HCT116 (cell line): ENCODE measurements at regions not wholly inside any gene's neighbourhood (a gene's known extent, or its start where the extent isn't known, plus 50 kb on each side); places are given as distances from the start of the nearest gene placed in this dataset.

Experiments used
- ATAC-seq: fragments of 200-7000 bp; cut with Tn5 transposase; 2 replicates; pipeline ENCODE4 v1.9.1; 2020; ENCODE audit warnings: mild to moderate bottlenecking, moderate library complexity
- BruUV-seq: library from RNA; stranded (reverse); fragments of 400-500 nt; replicated peaks from 2 replicates; lab custom pipeline; 2021; lab: Mats Ljungman, UMichigan
- CTCF ChIA-PET: fragments of 300-600 bp; sonication (Branson Sonifier 250); formaldehyde crosslinking; loops from one replicate; lab custom pipeline; 2021; ENCODE audit warnings: antibody characterized with exemption; lab: Charles Lee
- POLR2A ChIA-PET: fragments of 300-600, 350-600 bp; sonication (Branson Sonifier 250); formaldehyde crosslinking; loops from one replicate; lab custom pipeline; 2021; ENCODE audit warnings: antibody characterized with exemption; lab: Charles Lee
- RAD21 ChIA-PET, 2 experiments: fragments of 300-600 bp; sonication (Branson Sonifier 250); formaldehyde crosslinking; loops; one replicate each; lab custom pipeline; 2023; ENCODE audit warnings: low total read pairs in 2 of 2; ENCODE audit not compliant: uncharacterized antibody in 2 of 2, unreplicated experiment in 2 of 2, low non-redundant PET in 1 of 2; lab: Charles Lee
- DNase-seq: peaks from one replicate; pipeline ENCODE4 v3.0.0-alpha.2; 2010; ENCODE audit warnings: low read depth, low spot score
- H2AFZ ChIP-seq: fragments of 200-600 bp; shearing (Covaris generic), sonication (generic); 2 replicates; pipeline ENCODE4 v1.6.1; 2017; ENCODE audit warnings: low read depth, mixed run types, mixed read lengths, antibody characterized with exemption, low read length; ENCODE audit not compliant: poor library complexity, severe bottlenecking
- H3K27ac ChIP-seq: 2 replicates; pipeline ENCODE4 v1.5.1; 2012; ENCODE audit warnings: low read depth, low read length
- H3K27me3 ChIP-seq: fragments of 200-600 bp; sonication (generic); 2 replicates; pipeline ENCODE4 v1.6.1; 2016; ENCODE audit warnings: mixed run types, low read length, mixed read lengths; ENCODE audit not compliant: insufficient read depth
- H3K36me3 ChIP-seq, 2 experiments: fragments of 200-500 bp in 1 of 2; fragments of 200-600 bp in 1 of 2; sonication (Bioruptor generic) in 1 of 2; sonication (generic) in 1 of 2; 2 replicates each; pipeline versions ENCODE4 v1.5.1 to v1.6.1; 2014 to 2016; ENCODE audit warnings: low read length in 2 of 2, inconsistent platforms in 1 of 2, mixed read lengths in 1 of 2, mixed run types in 1 of 2; ENCODE audit not compliant: insufficient read depth in 2 of 2, control insufficient read depth in 1 of 2
- H3K4me1 ChIP-seq, 2 experiments: fragments of 200-600 bp in 1 of 2; sonication (generic) in 1 of 2; 2 replicates each; pipeline versions ENCODE4 v1.5.1 to v1.6.1; 2012 to 2017; ENCODE audit warnings: low read length in 2 of 2, inconsistent platforms in 1 of 2, mild to moderate bottlenecking in 1 of 2, mixed read lengths in 1 of 2, mixed run types in 1 of 2, moderate library complexity in 1 of 2; ENCODE audit not compliant: insufficient read depth in 2 of 2, control insufficient read depth in 1 of 2
- H3K4me2 ChIP-seq: fragments of 200-600 bp; sonication (generic); 2 replicates; pipeline ENCODE4 v1.6.1; 2017; ENCODE audit warnings: mixed run types, low read length, mixed read lengths
- H3K4me3 ChIP-seq, 2 experiments: fragments of 200-600 bp in 1 of 2; sonication (generic) in 1 of 2; replicated peaks in 1 of 2; 2 replicates each; pipeline ENCODE4 v1.5.1; 2011 to 2016; ENCODE audit warnings: low read length in 2 of 2, control low read depth in 1 of 2, low read depth in 1 of 2, mild to moderate bottlenecking in 1 of 2, mixed read lengths in 1 of 2, mixed run types in 1 of 2
- H3K79me2 ChIP-seq: fragments of 200-600 bp; sonication (generic); 2 replicates; pipeline ENCODE4 v1.6.1; 2017; ENCODE audit warnings: mild to moderate bottlenecking, mixed run types, low read length, moderate library complexity, mixed read lengths; ENCODE audit not compliant: insufficient read depth
- H3K9ac ChIP-seq: fragments of 200-600 bp; sonication (generic); 2 replicates; pipeline ENCODE4 v1.6.1; 2016; ENCODE audit warnings: low read length, mixed read lengths
- H3K9me2 ChIP-seq: fragments of 200-600 bp; sonication (generic), shearing (Covaris generic); 2 replicates; pipeline ENCODE4 v1.6.1; 2017; ENCODE audit warnings: mixed run types, mild to moderate bottlenecking, moderate library complexity; ENCODE audit not compliant: insufficient read depth
- H3K9me3 ChIP-seq, 2 experiments: fragments of 200-500 bp in 1 of 2; fragments of 200-600 bp in 1 of 2; sonication (Bioruptor generic) in 1 of 2; sonication (generic) in 1 of 2; 2 replicates each; pipeline ENCODE4 v1.6.1; 2014 to 2017; ENCODE audit warnings: low read length in 2 of 2, mixed read lengths in 2 of 2, inconsistent platforms in 1 of 2, low read depth in 1 of 2, mild to moderate bottlenecking in 1 of 2, mixed run types in 1 of 2, moderate library complexity in 1 of 2; ENCODE audit not compliant: control insufficient read depth in 1 of 2, insufficient read depth in 1 of 2
- H4K20me1 ChIP-seq: fragments of 200-600 bp; sonication (generic), shearing (Covaris generic); 2 replicates; pipeline ENCODE4 v1.6.1; 2017; ENCODE audit warnings: mixed run types, mild to moderate bottlenecking, moderate library complexity; ENCODE audit not compliant: insufficient read depth
- CBX3 ChIP-seq: IDR thresholded peaks from 2 replicates; pipeline ENCODE4 v1.6.1; 2012; ENCODE audit warnings: low read depth
- CEBPB ChIP-seq: IDR thresholded peaks from 2 replicates; pipeline ENCODE4 v1.6.1; 2012; ENCODE audit warnings: low read depth
- ELF1 ChIP-seq: IDR thresholded peaks from 2 replicates; pipeline ENCODE4 v1.6.1; 2012; ENCODE audit warnings: low read depth, borderline replicate concordance
- EZH2 ChIP-seq: fragments of 200-600 bp; sonication (generic); IDR thresholded peaks from 2 replicates; pipeline ENCODE4 v1.6.1; 2017; ENCODE audit warnings: antibody characterized with exemption, mixed run types
- EZH2phosphoT487 ChIP-seq: fragments of 200-600 bp; IDR thresholded peaks from 2 replicates; pipeline ENCODE4 v1.6.1; 2018; ENCODE audit warnings: antibody characterized with exemption, borderline replicate concordance
- FOSL1 ChIP-seq: IDR thresholded peaks from 2 replicates; pipeline ENCODE4 v1.6.1; 2012; ENCODE audit warnings: low read depth
- JUND ChIP-seq: IDR thresholded peaks from 2 replicates; pipeline ENCODE4 v1.6.1; 2012
- POLR2A ChIP-seq: IDR thresholded peaks from 2 replicates; pipeline ENCODE4 v1.7.0; 2011; ENCODE audit warnings: borderline replicate concordance; ENCODE audit not compliant: insufficient read depth, insufficient read length; ENCODE audit errors: extremely low read depth
- POLR2AphosphoS5 ChIP-seq: IDR thresholded peaks from 2 replicates; pipeline ENCODE4 v1.6.1; 2011; ENCODE audit warnings: mild to moderate bottlenecking, low read depth, low read length, moderate library complexity
- SIN3A ChIP-seq: IDR thresholded peaks from 2 replicates; pipeline ENCODE4 v1.6.1; 2012; ENCODE audit warnings: low read depth
- SP1 ChIP-seq: IDR thresholded peaks from 2 replicates; pipeline ENCODE4 v1.6.1; 2012; ENCODE audit warnings: low read depth
- SRF ChIP-seq: IDR thresholded peaks from 2 replicates; pipeline ENCODE4 v1.6.1; 2012; ENCODE audit warnings: low read depth
- YY1 ChIP-seq: IDR thresholded peaks from 2 replicates; pipeline ENCODE4 v1.6.1; 2011; ENCODE audit warnings: low read length, low read depth, moderate library complexity, mild to moderate bottlenecking; ENCODE audit not compliant: insufficient replicate concordance; ENCODE audit errors: extremely low read depth
- ZFX ChIP-seq: fragments of 450-650 bp; IDR thresholded peaks from 2 replicates; pipeline ENCODE4 v1.6.1; 2017
- intact Hi-C: fragments of 100-400 bp; cut with micrococcal nuclease; formaldehyde crosslinking; loops from 2 replicates; pipeline ENCODE4 v1.10.0; 2022
- TF ChIP-seq, protein P1 (sequence below): IDR thresholded peaks from 2 replicates; pipeline ENCODE4 v1.6.1; 2011; ENCODE audit warnings: mild to moderate bottlenecking, low read length, moderate library complexity; ENCODE audit not compliant: insufficient replicate concordance; ENCODE audit errors: extremely low read depth
- TF ChIP-seq, protein P2 (sequence below): IDR thresholded peaks from 2 replicates; pipeline ENCODE4 v1.6.1; 2012
- TF ChIP-seq, protein P3 (sequence below): IDR thresholded peaks from 2 replicates; pipeline ENCODE4 v1.6.1; 2012

DNA sequence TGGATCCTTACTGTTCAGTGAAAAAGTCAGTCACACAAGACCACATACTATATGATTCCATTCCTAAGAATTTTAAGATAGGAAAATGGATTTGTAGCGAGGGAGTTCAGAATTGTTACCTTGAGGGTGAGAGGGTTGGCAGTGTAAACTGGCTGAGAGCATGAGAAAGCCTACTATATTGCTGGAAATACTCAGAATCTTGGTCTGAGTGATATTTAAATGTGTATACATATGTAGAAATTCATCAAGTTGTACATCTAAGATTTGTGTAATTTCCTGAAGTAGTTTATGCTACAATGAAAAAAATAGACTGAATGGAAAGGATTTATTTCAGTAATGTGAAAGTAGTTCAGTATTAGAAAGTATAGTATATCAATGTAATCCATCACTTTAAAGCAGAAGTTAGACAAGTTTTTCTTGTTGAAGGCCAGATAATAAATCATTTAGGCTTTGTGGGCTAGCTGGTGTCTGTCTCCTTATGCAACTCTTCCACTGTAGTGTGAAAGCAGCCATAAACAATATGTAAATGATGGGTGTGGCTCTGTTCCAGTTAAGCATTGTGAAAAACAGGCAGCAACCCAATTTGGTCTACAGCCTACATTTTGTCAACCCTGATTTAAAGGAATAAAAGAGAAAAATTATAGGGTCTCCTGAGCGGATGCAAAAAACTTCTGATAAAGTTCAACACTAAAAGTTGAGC lies 127.2 kb upstream of the THY1 start:
- Histone ChIP-seq H3K4me3 (no peak overlapping the region), H3K79me2 (no peaks in the 10 kb centered on the region), H3K4me2 (no peak overlapping the region), H3K9me2 (no peaks in the 10 kb centered on the region), H2AFZ (no peak overlapping the region), H3K27me3 (no peaks in the 10 kb centered on the region), H4K20me1 (no peaks in the 10 kb centered on the region), H3K9ac (no peak overlapping the region), H3K9me3 (no peaks in the 10 kb centered on the region), H3K27ac (no peak overlapping the region), H3K4me1 (peaks cover 0 to 6% of the 10 kb centered on the region in 2 experiments; a peak in 2 of 4 replicates), H3K36me3 (no peaks in the 10 kb centered on the region)
- intact Hi-C loops: no loop called here
- BruUV-seq: no TSS peak
- ChIA-PET POLR2A (no interaction called here), RAD21 (no interaction called here), CTCF (interaction anchor here (3.8 kb wide), 1 partner anchor 16 kb away, joined by 15 read pairs; no protein-coding TSS in a partner anchor)
- TF ChIP-seq EZH2phosphoT487 (no peak), ZFX (no peak), POLR2AphosphoS5 (no peak), SIN3A (no peak), FOSL1 (no peak), POLR2A (no peak), CEBPB (no peak), SRF (no peak), SP1 (no peak), ELF1 (no peak), JUND (no peak), EZH2 (no peak), CBX3 (no peak), YY1 (no peak)
- TF ChIP-seq, protein P1, sequence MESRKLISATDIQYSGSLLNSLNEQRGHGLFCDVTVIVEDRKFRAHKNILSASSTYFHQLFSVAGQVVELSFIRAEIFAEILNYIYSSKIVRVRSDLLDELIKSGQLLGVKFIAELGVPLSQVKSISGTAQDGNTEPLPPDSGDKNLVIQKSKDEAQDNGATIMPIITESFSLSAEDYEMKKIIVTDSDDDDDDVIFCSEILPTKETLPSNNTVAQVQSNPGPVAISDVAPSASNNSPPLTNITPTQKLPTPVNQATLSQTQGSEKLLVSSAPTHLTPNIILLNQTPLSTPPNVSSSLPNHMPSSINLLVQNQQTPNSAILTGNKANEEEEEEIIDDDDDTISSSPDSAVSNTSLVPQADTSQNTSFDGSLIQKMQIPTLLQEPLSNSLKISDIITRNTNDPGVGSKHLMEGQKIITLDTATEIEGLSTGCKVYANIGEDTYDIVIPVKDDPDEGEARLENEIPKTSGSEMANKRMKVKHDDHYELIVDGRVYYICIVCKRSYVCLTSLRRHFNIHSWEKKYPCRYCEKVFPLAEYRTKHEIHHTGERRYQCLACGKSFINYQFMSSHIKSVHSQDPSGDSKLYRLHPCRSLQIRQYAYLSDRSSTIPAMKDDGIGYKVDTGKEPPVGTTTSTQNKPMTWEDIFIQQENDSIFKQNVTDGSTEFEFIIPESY: no peak
- TF ChIP-seq, protein P2, sequence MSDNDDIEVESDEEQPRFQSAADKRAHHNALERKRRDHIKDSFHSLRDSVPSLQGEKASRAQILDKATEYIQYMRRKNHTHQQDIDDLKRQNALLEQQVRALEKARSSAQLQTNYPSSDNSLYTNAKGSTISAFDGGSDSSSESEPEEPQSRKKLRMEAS: no peak
- TF ChIP-seq, protein P3, sequence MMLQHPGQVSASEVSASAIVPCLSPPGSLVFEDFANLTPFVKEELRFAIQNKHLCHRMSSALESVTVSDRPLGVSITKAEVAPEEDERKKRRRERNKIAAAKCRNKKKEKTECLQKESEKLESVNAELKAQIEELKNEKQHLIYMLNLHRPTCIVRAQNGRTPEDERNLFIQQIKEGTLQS: no peak
- DNase-seq (no peak), ATAC-seq (no peak)
